Breast epithelium (tissue), 4 donors: ENCODE measurements at regions not wholly inside any gene's neighbourhood (a gene's known extent, or its start where the extent isn't known, plus 50 kb on each side); places are given as distances from the start of the nearest gene placed in this dataset.

Experiments used
- DNase-seq, 2 donors: peaks; one replicate each; pipeline ENCODE4 v3.0.0-alpha.2; 2019; ENCODE audit warnings: low spot score in 2 of 2
- H3K27ac ChIP-seq, 2 donors: fragments of 200-600 bp; sonication (generic) in 1 of 2; one replicate each; pipeline ENCODE4 v1.5.1; 2016 to 2019; ENCODE audit warnings: mild to moderate bottlenecking in 1 of 2
- H3K27me3 ChIP-seq, 2 donors: fragments of 200-600 bp; sonication (generic) in 1 of 2; one replicate each; pipeline versions ENCODE4 v1.5.1 to v1.6.0; 2017 to 2019; ENCODE audit warnings: control low read depth in 1 of 2, mild to moderate bottlenecking in 1 of 2
- H3K36me3 ChIP-seq: fragments of 200-600 bp; one replicate; pipeline ENCODE4 v1.5.1; 2019
- H3K4me1 ChIP-seq, 2 donors: fragments of 200-600 bp; sonication (generic); one replicate each; pipeline ENCODE4 v1.5.1; 2016 to 2019; ENCODE audit warnings: control low read depth in 1 of 2
- H3K4me3 ChIP-seq, 3 donors: fragments of 200-600 bp; sonication (generic); 1 replicate in 2 of 3; 2 replicates in 1 of 3; pipeline ENCODE4 v1.5.1; 2016 to 2019; ENCODE audit warnings: mild to moderate bottlenecking in 3 of 3, moderate library complexity in 2 of 3
- H3K9me3 ChIP-seq, 2 donors: fragments of 200-600 bp; sonication (generic) in 1 of 2; one replicate each; pipeline ENCODE4 v1.5.1; 2016 to 2019; ENCODE audit warnings: control low read depth in 1 of 2
- POLR2A ChIP-seq: fragments of 450-650 bp; IDR thresholded peaks from one replicate; pipeline ENCODE4 v1.6.1; 2016; ENCODE audit warnings: antibody characterized with exemption, mild to moderate bottlenecking, moderate library complexity
- POLR2AphosphoS5 ChIP-seq, 3 donors: sonication (generic); formaldehyde crosslinking; IDR thresholded peaks; one replicate each; pipeline ENCODE4 v1.6.1; 2017; ENCODE audit warnings: antibody characterized with exemption in 3 of 3
- intact Hi-C: fragments of 100-400 bp; cut with DNase I; formaldehyde crosslinking; loops from one replicate; pipeline ENCODE4 v1.15.1; 2023; ENCODE audit warnings: low total_unique reads
- TF ChIP-seq, protein P1 (sequence below), 3 donors: fragments of 450-650 bp; IDR thresholded peaks; one replicate each; pipeline ENCODE4 v1.5.1; 2016 to 2017; ENCODE audit warnings: antibody characterized with exemption in 3 of 3, mild to moderate bottlenecking in 3 of 3, moderate library complexity in 3 of 3

GRCh38 chr4:165548702-165549101 is 169.9 kb downstream of the CPE start:
- H3K4me3 ChIP-seq: no peak overlapping the region
- intact Hi-C loops: no loop called here
- no peaks in the 10 kb centered on the region for H3K4me1 ChIP-seq
- TF ChIP-seq POLR2A (no peak), POLR2AphosphoS5 (IDR thresholded peaks at IDR 0.05) (no peak)
- TF ChIP-seq, protein P1, sequence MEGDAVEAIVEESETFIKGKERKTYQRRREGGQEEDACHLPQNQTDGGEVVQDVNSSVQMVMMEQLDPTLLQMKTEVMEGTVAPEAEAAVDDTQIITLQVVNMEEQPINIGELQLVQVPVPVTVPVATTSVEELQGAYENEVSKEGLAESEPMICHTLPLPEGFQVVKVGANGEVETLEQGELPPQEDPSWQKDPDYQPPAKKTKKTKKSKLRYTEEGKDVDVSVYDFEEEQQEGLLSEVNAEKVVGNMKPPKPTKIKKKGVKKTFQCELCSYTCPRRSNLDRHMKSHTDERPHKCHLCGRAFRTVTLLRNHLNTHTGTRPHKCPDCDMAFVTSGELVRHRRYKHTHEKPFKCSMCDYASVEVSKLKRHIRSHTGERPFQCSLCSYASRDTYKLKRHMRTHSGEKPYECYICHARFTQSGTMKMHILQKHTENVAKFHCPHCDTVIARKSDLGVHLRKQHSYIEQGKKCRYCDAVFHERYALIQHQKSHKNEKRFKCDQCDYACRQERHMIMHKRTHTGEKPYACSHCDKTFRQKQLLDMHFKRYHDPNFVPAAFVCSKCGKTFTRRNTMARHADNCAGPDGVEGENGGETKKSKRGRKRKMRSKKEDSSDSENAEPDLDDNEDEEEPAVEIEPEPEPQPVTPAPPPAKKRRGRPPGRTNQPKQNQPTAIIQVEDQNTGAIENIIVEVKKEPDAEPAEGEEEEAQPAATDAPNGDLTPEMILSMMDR (IDR thresholded peaks at IDR 0.05): no peak
- H3K36me3 ChIP-seq: no peaks in the 10 kb centered on the region
- no peak for DNase-seq
- H3K9me3 ChIP-seq: no peaks in the 10 kb centered on the region
- no peak overlapping the region for H3K27ac ChIP-seq
- no peaks in the 10 kb centered on the region for H3K27me3 ChIP-seq

DNA sequence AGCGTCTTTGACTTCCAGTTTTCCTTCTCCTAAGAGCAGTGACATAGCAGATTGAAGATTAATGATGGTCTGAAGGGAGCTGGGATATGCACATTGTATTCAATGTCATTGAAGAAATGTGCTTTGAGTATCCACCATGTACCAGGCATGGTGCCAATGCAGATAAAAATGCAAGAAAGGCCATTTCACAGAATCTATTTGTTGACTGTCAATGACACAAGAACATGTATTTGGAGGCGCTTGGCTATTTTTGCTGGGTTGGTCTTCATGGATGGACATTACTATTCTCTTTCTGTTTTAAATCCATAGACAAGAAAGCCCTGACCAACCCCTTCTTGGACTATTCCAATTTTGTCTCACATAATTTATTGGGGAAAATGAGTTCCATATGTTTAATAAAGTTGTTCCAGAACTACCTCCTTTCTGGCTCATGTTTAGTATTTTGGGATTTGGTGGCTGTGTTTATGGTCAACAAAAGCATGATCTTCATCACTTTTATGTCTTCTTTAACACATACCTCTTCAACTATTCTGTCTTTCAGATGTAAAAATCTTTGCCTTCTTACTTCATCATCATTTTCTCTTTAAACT is 174.5 kb downstream of the CPE start:
- Histone ChIP-seq H3K9me3 (no peaks in the 10 kb centered on the region), H3K4me3 (no peak overlapping the region), H3K27ac (no peak overlapping the region), H3K36me3 (no peaks in the 10 kb centered on the region), H3K4me1 (no peaks in the 10 kb centered on the region), H3K27me3 (no peaks in the 10 kb centered on the region)
- no peak for DNase-seq
- intact Hi-C loops: loop anchor here (2.0 kb wide), 1 partner anchor 59 kb away; no protein-coding TSS in a partner anchor
- TF ChIP-seq POLR2A (no peak), POLR2AphosphoS5 (IDR thresholded peaks at IDR 0.05) (no peak)
- TF ChIP-seq, protein P1 (IDR thresholded peaks at IDR 0.05): no peak

- no peaks in the 10 kb centered on the region for H3K9me3 ChIP-seq
- H3K36me3 ChIP-seq: no peaks in the 10 kb centered on the region
- H3K4me3 ChIP-seq: no peak overlapping the region
- TF ChIP-seq POLR2A: no peak
- TF ChIP-seq, protein P1 (IDR thresholded peaks at IDR 0.05): no peak
- TF ChIP-seq POLR2AphosphoS5 (IDR thresholded peaks at IDR 0.05): no peak
- no peak for DNase-seq
- intact Hi-C loops: no loop called here
- H3K4me1 ChIP-seq: no peaks in the 10 kb centered on the region
- no peaks in the 10 kb centered on the region for H3K27me3 ChIP-seq
- H3K27ac ChIP-seq: no peak overlapping the region
Measured at GRCh38 chr4:165555302-165555701, 176.5 kb downstream of the CPE start.

DNA sequence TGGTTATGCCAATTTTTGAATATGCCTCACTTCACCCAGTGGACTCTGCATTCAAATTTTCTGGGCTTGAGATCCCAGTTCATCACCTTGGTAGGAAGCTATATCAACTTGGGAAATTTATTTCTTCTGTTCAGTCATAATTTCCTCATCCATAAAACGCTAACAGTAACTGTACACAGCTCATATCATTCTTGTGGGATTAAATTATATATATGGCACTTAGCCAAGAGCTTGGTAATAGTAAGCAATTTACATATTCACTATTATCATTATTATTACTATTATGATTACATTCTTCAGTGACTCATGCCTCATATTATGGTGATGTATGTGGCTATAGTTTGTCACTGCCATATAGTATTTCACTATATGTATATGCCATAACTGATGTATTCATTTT is 177.6 kb downstream of the CPE start:
- no peak for DNase-seq
- Histone ChIP-seq H3K27me3 (no peaks in the 10 kb centered on the region), H3K9me3 (peaks cover 0 to 5% of the 10 kb centered on the region in 2 donors), H3K4me3 (no peak overlapping the region), H3K27ac (no peak overlapping the region), H3K4me1 (no peaks in the 10 kb centered on the region), H3K36me3 (no peaks in the 10 kb centered on the region)
- TF ChIP-seq, protein P1 (IDR thresholded peaks at IDR 0.05): no peak
- TF ChIP-seq POLR2A (no peak), POLR2AphosphoS5 (IDR thresholded peaks at IDR 0.05) (no peak)
- intact Hi-C loops: no loop called here

DNA sequence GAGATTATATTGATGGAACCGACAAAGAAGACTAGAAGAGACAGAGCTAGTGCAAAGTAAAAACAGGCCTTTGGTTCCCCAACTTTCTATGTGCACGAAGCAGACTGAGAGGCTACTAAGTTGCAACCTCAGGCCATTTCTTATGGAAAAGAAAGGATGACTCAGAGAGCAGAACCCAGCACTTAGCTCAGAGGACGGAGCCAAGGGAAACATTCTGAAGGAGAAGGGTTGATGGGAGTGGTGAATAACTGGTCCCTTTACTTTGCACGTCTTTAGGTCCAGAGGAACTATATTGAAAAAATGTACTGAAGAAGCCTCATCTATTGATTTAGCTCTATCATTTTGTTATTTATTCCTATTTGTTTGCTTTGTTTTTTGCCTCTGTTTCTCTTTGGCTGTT is 182.1 kb downstream of the CPE start:
- no peaks in the 10 kb centered on the region for H3K4me1 ChIP-seq
- no peaks in the 10 kb centered on the region for H3K27me3 ChIP-seq
- intact Hi-C loops: no loop called here
- H3K4me3 ChIP-seq: no peak overlapping the region
- H3K36me3 ChIP-seq: no peaks in the 10 kb centered on the region
- H3K9me3 ChIP-seq: peaks cover 0 to 5% of the 10 kb centered on the region in 2 donors
- no peak for DNase-seq
- H3K27ac ChIP-seq: no peak overlapping the region
- TF ChIP-seq POLR2A (no peak), POLR2AphosphoS5 (IDR thresholded peaks at IDR 0.05) (no peak)
- TF ChIP-seq, protein P1 (IDR thresholded peaks at IDR 0.05): no peak
